ENCODE measurements at regions not wholly inside any gene's neighbourhood (a gene's known extent, or its start where the extent isn't known, plus 50 kb on each side); places are given as distances from the start of the nearest gene placed in this dataset.

DNA sequence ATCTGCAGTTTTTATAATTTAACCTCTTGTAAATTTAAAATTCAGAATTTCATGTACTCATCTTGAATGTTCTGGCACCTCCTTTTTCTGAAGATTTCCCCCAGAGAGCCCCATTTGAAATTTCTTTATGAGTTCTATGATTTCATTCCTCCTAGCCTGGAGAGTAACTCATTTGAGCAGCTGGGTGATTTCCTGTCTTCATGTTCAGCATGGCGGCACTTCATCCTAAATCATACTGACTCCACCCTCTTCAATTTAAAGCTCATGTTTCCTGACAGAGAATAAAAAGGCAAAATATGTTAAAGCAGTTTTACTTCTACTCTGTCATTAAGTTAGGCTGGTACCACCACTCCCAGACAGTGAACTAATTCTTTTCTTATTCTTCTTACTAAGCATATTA lies 250.9 kb upstream of the POU3F2 start:
- Histone ChIP-seq H3K4me3 (no peak overlapping the region), H3K27ac (no peak overlapping the region), H3K9me3 (no peaks in the 10 kb centered on the region), H3K36me3 (no peaks in the 10 kb centered on the region), H3K27me3 (replicated peaks; ENCODE audit: insufficient read depth) (no peaks in the 10 kb centered on the region), H3K4me1 (ENCODE audit: control insufficient read depth in 1 of 2, low read depth in 2 of 2) (no peaks in the 10 kb centered on the region)
- no peak for DNase-seq (ENCODE audit: low spot score)
- no peak for ATAC-seq (ENCODE audit: insufficient number of reproducible peaks, low FRiP score, low read depth)
- TF ChIP-seq, protein P1, sequence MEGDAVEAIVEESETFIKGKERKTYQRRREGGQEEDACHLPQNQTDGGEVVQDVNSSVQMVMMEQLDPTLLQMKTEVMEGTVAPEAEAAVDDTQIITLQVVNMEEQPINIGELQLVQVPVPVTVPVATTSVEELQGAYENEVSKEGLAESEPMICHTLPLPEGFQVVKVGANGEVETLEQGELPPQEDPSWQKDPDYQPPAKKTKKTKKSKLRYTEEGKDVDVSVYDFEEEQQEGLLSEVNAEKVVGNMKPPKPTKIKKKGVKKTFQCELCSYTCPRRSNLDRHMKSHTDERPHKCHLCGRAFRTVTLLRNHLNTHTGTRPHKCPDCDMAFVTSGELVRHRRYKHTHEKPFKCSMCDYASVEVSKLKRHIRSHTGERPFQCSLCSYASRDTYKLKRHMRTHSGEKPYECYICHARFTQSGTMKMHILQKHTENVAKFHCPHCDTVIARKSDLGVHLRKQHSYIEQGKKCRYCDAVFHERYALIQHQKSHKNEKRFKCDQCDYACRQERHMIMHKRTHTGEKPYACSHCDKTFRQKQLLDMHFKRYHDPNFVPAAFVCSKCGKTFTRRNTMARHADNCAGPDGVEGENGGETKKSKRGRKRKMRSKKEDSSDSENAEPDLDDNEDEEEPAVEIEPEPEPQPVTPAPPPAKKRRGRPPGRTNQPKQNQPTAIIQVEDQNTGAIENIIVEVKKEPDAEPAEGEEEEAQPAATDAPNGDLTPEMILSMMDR (IDR thresholded peaks at IDR 0.05): no peak

DNA sequence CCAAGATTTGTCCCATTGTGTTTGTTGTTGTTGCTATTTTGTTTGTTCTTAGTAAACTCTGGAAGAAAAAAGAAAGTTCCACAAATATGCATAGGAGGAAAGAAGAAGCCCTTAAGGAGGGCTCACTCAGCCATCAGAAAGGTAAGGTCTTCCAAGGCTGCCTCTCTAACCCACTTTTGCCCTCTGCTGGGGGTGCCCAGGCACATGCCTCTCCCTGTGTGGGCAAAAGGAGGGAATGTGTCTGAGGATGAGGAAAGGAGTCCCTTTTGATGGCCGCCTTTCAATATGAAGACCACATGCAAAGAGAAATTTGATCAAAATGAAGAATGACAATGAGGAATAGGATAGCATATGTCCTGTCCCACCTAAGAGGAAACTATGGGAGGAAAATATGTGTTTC lies 248.2 kb upstream of the POU3F2 start:
- DNase-seq (ENCODE audit: low spot score) (no peak), ATAC-seq (ENCODE audit: insufficient number of reproducible peaks, low FRiP score, low read depth) (no peak)
- Histone ChIP-seq H3K4me1 (ENCODE audit: control insufficient read depth in 1 of 2, low read depth in 2 of 2) (no peaks in the 10 kb centered on the region), H3K27me3 (replicated peaks; ENCODE audit: insufficient read depth) (no peaks in the 10 kb centered on the region), H3K27ac (no peak overlapping the region), H3K4me3 (no peak overlapping the region), H3K36me3 (no peaks in the 10 kb centered on the region), H3K9me3 (no peaks in the 10 kb centered on the region)
- TF ChIP-seq, protein P1 (IDR thresholded peaks at IDR 0.05): no peak

DNA sequence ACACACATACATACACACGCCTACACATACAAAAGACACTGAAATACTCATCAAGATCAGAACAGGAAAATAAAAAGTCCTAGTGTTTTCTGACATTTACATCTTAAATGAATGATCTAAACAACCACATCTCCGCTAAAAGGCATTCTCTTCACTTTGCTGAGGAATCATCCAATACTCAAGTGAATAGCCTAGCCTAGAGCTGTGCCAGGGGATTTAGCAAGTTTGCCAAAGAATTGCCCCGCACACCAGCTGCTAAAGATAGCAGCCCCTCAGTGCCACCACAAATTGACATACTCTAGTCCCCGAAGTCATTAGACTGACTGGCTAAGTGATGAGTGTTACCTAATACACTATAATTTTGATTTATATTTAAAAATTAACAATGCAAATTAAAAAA lies 246.8 kb upstream of the POU3F2 start:
- H3K36me3 ChIP-seq: no peaks in the 10 kb centered on the region
- no peaks in the 10 kb centered on the region for H3K27me3 ChIP-seq (replicated peaks; ENCODE audit: insufficient read depth)
- TF ChIP-seq, protein P1 (IDR thresholded peaks at IDR 0.05): no peak
- H3K4me3 ChIP-seq: no peak overlapping the region
- H3K27ac ChIP-seq: no peak overlapping the region
- H3K9me3 ChIP-seq: no peaks in the 10 kb centered on the region
- H3K4me1 ChIP-seq (ENCODE audit: control insufficient read depth in 1 of 2, low read depth in 2 of 2): no peaks in the 10 kb centered on the region
- no peak for DNase-seq (ENCODE audit: low spot score)
- ATAC-seq (ENCODE audit: insufficient number of reproducible peaks, low FRiP score, low read depth): no peak

DNA sequence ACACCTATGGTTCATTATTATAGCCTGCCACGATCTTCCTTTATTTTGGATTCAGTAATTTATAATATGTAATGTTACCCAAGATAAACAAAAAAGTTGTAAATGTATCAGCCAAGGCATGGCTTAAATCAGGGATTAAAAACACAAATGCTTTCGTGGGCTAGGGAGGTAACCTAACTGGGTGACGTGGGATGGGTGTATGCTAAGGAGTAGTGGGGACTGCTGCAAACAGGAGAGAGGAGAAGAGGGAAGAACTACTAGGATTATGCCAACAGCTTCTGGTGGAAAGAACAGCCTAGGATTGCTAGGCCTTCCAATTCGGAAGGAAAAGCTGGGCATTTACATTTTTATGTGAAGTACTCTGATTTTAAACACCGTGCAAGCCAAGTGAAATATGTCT lies 244.8 kb upstream of the POU3F2 start:
- H3K27me3 ChIP-seq (replicated peaks; ENCODE audit: insufficient read depth): no peaks in the 10 kb centered on the region
- no peaks in the 10 kb centered on the region for H3K4me1 ChIP-seq (ENCODE audit: control insufficient read depth in 1 of 2, low read depth in 2 of 2)
- TF ChIP-seq, protein P1 (IDR thresholded peaks at IDR 0.05): no peak
- H3K36me3 ChIP-seq: no peaks in the 10 kb centered on the region
- no peak overlapping the region for H3K27ac ChIP-seq
- no peak overlapping the region for H3K4me3 ChIP-seq
- DNase-seq (ENCODE audit: low spot score): no peak
- no peaks in the 10 kb centered on the region for H3K9me3 ChIP-seq
- ATAC-seq (ENCODE audit: insufficient number of reproducible peaks, low FRiP score, low read depth): no peak

DNA sequence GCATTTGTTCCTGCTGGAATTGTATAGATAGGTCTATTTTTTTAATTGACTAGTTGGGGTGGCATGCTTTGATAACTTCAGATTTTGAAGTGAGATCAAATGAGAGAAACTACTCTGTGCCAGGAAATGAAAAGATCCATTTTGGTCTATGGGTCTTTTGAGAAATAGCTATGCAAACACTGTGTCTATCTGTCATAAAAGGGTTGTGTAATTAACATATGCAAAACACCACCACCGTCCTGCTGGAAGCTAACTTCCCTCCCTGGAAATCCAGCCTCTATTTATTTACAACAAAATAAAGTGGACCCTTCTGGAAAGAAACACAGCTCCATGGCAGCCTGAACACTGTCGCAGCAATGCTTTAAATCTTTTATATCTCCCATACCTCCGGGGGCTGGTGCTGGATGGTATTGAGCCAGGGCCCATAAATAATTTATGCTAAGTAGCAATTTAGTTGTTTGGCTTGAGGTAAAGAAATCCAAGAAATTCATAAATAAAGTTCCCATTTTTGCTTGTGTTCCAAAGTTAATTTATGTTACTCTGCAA lies 244.2 kb upstream of the POU3F2 start:
- Histone ChIP-seq H3K4me3 (no peak overlapping the region), H3K27me3 (replicated peaks; ENCODE audit: insufficient read depth) (no peaks in the 10 kb centered on the region), H3K4me1 (ENCODE audit: control insufficient read depth in 1 of 2, low read depth in 2 of 2) (no peaks in the 10 kb centered on the region), H3K9me3 (no peaks in the 10 kb centered on the region), H3K27ac (no peak overlapping the region), H3K36me3 (no peaks in the 10 kb centered on the region)
- no peak for ATAC-seq (ENCODE audit: insufficient number of reproducible peaks, low FRiP score, low read depth)
- TF ChIP-seq, protein P1 (IDR thresholded peaks at IDR 0.05): no peak
- DNase-seq (ENCODE audit: low spot score): no peak
